ENCODE measurements at regions not wholly inside any gene's neighbourhood (a gene's known extent, or its start where the extent isn't known, plus 50 kb on each side); places are given as distances from the start of the nearest gene placed in this dataset.

GRCh38 chr6:140318408-140318807 is 944.0 kb upstream of the CITED2 start:
- no peaks in the 10 kb centered on the region for H3K9me3 Mint-ChIP-seq
- H3K4me1 Mint-ChIP-seq, result no peaks in the 10 kb centered on the region
- H3K36me3 Mint-ChIP-seq, result no peaks in the 10 kb centered on the region
- H3K4me3 Mint-ChIP-seq, result no peak overlapping the region
- no peak for DNase-seq
- CTCF ChIA-PET, result no interaction called here
- H3K27me3 Mint-ChIP-seq, result no peaks in the 10 kb centered on the region
- no peak overlapping the region for H3K27ac Mint-ChIP-seq

- H3K27ac Mint-ChIP-seq, result no peak overlapping the region
- no peaks in the 10 kb centered on the region for H3K27me3 Mint-ChIP-seq
- CTCF ChIA-PET, result no interaction called here
- H3K4me1 Mint-ChIP-seq, result no peaks in the 10 kb centered on the region
- H3K36me3 Mint-ChIP-seq, result no peaks in the 10 kb centered on the region
- no peak overlapping the region for H3K4me3 Mint-ChIP-seq
- H3K9me3 Mint-ChIP-seq, result no peaks in the 10 kb centered on the region
- no peak for DNase-seq
Observed at GRCh38 chr6:140317950-140318349, 943.5 kb upstream of the CITED2 start.

DNA sequence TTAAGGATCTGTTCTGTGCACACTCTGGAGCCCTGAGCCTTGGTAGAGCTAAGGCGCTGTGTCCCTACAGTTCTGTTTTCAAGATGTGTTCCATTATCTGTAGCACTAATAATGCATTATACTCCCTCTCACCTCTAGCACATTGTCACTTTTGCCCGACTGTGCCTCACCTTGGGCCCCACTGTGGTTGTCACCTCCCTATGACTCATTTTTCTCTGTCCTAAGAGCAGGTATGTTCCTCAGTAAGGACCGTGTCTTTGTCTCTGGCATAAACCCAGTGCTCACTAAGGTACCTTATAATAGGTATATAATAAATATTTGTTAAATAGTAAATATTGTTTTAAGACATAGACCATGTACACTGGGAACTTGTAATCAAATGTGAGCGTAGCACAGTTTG is 942.5 kb upstream of the CITED2 start:
- H3K36me3 Mint-ChIP-seq, result no peaks in the 10 kb centered on the region
- H3K27ac Mint-ChIP-seq, result no peak overlapping the region
- no peak for DNase-seq
- CTCF ChIA-PET, result no interaction called here
- no peak overlapping the region for H3K4me3 Mint-ChIP-seq
- no peaks in the 10 kb centered on the region for H3K9me3 Mint-ChIP-seq
- H3K27me3 Mint-ChIP-seq, result no peaks in the 10 kb centered on the region
- H3K4me1 Mint-ChIP-seq, result no peaks in the 10 kb centered on the region

GRCh38 chr6:140314682-140315081 is 940.2 kb upstream of the CITED2 start:
- H3K27me3 Mint-ChIP-seq, result no peaks in the 10 kb centered on the region
- no peak overlapping the region for H3K27ac Mint-ChIP-seq
- no peak for DNase-seq
- H3K4me3 Mint-ChIP-seq, result no peak overlapping the region
- no peaks in the 10 kb centered on the region for H3K36me3 Mint-ChIP-seq
- CTCF ChIA-PET, result no interaction called here
- H3K9me3 Mint-ChIP-seq, result no peaks in the 10 kb centered on the region
- no peaks in the 10 kb centered on the region for H3K4me1 Mint-ChIP-seq

DNA sequence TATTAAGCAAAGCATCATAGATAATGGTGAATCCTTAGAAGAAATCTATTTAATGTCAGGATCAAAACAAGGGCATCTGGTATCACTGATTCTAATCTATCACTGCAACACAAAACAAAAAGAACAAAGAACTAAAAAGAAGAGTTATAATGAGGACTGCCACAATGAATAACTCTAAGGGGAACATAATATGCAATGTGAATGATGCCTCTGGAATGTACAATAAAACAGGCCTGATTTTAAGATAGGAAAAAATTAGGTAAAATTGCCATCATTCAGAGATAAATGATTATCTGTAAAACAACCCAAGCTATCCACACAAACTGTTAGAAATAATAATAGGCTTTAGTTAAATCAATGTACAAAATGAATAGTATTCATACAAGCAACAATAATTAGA is 936.7 kb upstream of the CITED2 start:
- Mint-ChIP-seq H3K9me3 (no peaks in the 10 kb centered on the region), H3K27ac (no peak overlapping the region), H3K4me1 (no peaks in the 10 kb centered on the region), H3K36me3 (no peaks in the 10 kb centered on the region), H3K27me3 (no peaks in the 10 kb centered on the region), H3K4me3 (no peak overlapping the region)
- DNase-seq, result no peak
- CTCF ChIA-PET, result no interaction called here

DNA sequence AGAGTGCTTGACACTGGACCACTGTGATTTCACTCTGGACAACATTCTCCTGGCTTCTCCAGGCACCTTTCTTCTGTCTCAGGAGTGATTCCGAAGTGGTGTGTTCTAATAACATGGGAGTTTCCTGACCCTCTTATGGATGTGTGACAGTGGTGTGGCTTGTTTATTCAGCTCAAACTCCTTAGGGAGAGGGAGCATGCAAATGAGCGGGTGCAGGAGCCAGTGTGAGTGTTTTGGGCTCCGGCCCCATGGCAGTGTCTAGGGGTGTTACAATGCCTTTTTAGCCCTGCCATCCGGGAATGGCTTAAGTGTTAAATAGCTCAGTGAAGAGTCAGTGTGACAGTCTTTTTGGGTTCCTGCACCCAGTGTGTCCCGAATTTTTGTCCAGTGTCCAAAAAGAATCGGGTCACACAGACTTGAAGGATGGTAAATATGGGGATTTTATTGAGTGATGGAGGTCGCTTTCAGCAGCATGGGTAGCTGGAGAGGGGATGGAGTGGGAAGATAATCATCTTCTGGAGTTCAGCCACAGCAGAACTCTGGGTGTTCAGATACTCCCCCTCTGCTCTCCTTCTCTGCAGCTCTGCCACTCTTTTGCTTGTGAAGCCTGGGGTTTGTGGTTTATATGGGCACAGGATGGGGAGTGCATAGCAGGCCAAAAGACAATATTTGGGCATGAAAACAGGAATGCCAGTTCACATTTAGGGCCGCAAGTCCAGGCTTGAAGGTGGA is 928.9 kb upstream of the CITED2 start:
- Mint-ChIP-seq H3K27me3 (no peaks in the 10 kb centered on the region), H3K4me1 (no peaks in the 10 kb centered on the region), H3K9me3 (no peaks in the 10 kb centered on the region), H3K27ac (no peak overlapping the region), H3K4me3 (no peak overlapping the region), H3K36me3 (no peaks in the 10 kb centered on the region)
- CTCF ChIA-PET, result no interaction called here
- DNase-seq, result no peak

DNA sequence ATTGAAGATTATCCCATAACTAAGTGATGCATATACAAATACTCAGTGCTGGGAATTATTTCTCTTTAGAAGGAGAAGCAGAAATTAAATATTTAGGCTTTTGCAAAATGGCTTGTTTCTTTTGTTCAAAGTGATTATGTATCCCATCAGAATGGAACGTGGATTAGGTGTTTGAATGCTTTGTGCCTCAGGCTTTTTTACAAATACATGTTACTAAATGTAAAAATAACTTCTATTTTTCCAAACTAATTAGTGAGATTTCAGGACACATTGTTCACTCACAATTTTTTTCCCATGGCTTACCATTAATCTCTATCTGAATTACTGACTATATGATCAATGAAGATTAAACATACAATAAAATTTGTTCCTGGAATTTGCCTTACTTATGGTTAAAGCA is 925.9 kb upstream of the CITED2 start:
- Mint-ChIP-seq H3K4me1 (no peaks in the 10 kb centered on the region), H3K36me3 (no peaks in the 10 kb centered on the region), H3K27me3 (no peaks in the 10 kb centered on the region), H3K9me3 (no peaks in the 10 kb centered on the region), H3K4me3 (no peak overlapping the region), H3K27ac (no peak overlapping the region)
- DNase-seq, result no peak
- CTCF ChIA-PET, result no interaction called here

DNA sequence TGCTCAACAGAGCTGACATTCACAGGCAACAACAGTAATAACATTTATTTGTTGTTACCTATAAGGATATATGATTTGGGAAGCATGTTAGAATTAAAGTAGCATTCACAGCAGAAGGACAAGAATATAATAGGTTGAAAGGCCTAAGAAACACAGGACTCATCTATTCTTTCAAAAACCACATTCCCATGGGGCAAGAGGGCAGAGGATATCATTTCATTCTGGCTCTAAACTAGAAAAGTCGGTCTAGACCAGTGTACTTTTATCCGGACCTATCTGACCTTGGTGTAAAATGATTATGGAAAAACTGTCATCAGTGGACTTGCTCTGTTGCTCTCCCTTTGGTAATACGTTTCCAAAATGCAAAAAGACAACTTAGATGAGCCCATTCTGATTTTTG is 914.7 kb upstream of the CITED2 start:
- no peaks in the 10 kb centered on the region for H3K36me3 Mint-ChIP-seq
- no peaks in the 10 kb centered on the region for H3K4me1 Mint-ChIP-seq
- H3K9me3 Mint-ChIP-seq, result no peaks in the 10 kb centered on the region

GRCh38 chr6:140285998-140286690 is 911.7 kb upstream of the CITED2 start:
- no peak overlapping the region for H3K4me3 Mint-ChIP-seq
- CTCF ChIA-PET, result no interaction called here
- H3K4me1 Mint-ChIP-seq, result no peaks in the 10 kb centered on the region
- no peaks in the 10 kb centered on the region for H3K36me3 Mint-ChIP-seq
- no peaks in the 10 kb centered on the region for H3K27me3 Mint-ChIP-seq
- no peak for DNase-seq
- no peaks in the 10 kb centered on the region for H3K9me3 Mint-ChIP-seq
- no peak overlapping the region for H3K27ac Mint-ChIP-seq

More for the DNA sequence above, 914.7 kb upstream of the CITED2 start:
- Mint-ChIP-seq H3K27ac (no peak overlapping the region), H3K4me3 (no peak overlapping the region), H3K27me3 (no peaks in the 10 kb centered on the region)
- no peak for DNase-seq
- CTCF ChIA-PET, result no interaction called here

GRCh38 chr6:140285471-140285870 is 911.0 kb upstream of the CITED2 start:
- CTCF ChIA-PET, result interaction anchor here (0.6 kb wide), 1 partner anchor 11 kb away, joined by 3 read pairs; no protein-coding TSS in a partner anchor
- no peak for DNase-seq
- Mint-ChIP-seq H3K4me3 (no peak overlapping the region), H3K36me3 (no peaks in the 10 kb centered on the region), H3K27ac (no peak overlapping the region), H3K9me3 (no peaks in the 10 kb centered on the region), H3K27me3 (no peaks in the 10 kb centered on the region), H3K4me1 (no peaks in the 10 kb centered on the region)

DNA sequence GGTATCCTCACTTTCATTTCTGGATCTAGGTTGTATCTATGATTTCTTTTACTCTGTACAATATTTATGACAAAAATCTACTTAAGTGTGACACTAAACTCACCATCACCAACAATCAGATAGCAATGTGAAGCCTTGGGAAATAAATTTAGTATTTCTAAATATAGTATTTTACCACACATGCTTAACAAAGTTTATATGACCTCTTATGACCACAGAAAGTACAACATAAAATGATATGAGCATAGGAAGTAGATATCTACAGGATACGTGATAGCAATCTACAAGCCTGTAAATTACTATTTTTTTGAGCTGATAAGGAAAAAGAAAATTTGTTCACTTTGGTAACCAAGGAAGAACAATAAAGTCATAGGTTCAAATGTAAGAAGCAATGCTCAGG is 910.4 kb upstream of the CITED2 start:
- Mint-ChIP-seq H3K4me1 (no peaks in the 10 kb centered on the region), H3K27ac (no peak overlapping the region), H3K27me3 (no peaks in the 10 kb centered on the region), H3K9me3 (no peaks in the 10 kb centered on the region), H3K36me3 (no peaks in the 10 kb centered on the region), H3K4me3 (no peak overlapping the region)
- DNase-seq, result no peak
- CTCF ChIA-PET, result interaction anchor here (0.6 kb wide), 1 partner anchor 12 kb away, joined by 3 read pairs; no protein-coding TSS in a partner anchor

DNA sequence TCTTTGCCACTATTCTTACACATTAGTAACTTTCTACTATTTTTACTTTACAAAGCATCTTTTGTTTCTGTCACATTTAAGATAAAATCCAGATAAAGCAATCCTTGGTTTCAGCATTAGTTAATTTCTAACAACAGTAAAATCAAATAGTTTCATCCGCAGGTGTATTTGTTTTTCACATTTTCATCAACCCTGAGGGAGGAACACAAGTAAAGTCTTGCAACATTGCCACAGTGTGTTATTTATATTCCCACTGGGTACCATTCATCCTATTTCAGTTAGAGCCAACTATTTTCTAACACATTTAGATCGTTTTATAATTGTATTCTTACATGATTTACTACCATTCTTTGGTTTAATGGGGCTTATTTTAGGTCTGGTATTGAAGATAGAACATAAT is 908.7 kb upstream of the CITED2 start:
- H3K4me3 Mint-ChIP-seq, result no peak overlapping the region
- H3K27ac Mint-ChIP-seq, result no peak overlapping the region
- H3K9me3 Mint-ChIP-seq, result no peaks in the 10 kb centered on the region
- no peaks in the 10 kb centered on the region for H3K4me1 Mint-ChIP-seq
- CTCF ChIA-PET, result no interaction called here
- H3K36me3 Mint-ChIP-seq, result no peaks in the 10 kb centered on the region
- H3K27me3 Mint-ChIP-seq, result no peaks in the 10 kb centered on the region
- no peak for DNase-seq

DNA sequence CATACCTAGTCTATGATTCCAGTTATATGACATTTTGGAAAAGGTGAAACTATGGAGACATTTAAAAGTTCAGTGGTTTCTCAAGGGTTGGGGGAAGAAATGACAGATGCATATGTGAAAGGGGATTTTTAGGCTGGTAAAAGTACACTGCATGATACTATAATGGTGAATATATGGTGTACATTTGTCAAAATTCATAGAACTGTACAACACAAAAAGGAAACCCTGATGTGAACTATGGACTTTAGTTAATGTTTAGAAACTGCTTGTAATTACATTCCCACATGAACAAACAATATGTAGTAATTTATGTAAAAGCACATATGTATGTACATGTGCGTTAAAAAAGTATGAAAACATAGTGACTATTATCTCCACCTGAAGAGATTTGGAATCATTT is 907.3 kb upstream of the CITED2 start:
- Mint-ChIP-seq H3K27ac (no peak overlapping the region), H3K4me3 (no peak overlapping the region), H3K36me3 (no peaks in the 10 kb centered on the region), H3K4me1 (no peaks in the 10 kb centered on the region), H3K27me3 (no peaks in the 10 kb centered on the region), H3K9me3 (no peaks in the 10 kb centered on the region)
- no peak for DNase-seq
- CTCF ChIA-PET, result no interaction called here

GRCh38 chr6:140281236-140281635 is 906.8 kb upstream of the CITED2 start:
- Mint-ChIP-seq H3K36me3 (no peaks in the 10 kb centered on the region), H3K4me1 (no peaks in the 10 kb centered on the region), H3K4me3 (no peak overlapping the region), H3K9me3 (no peaks in the 10 kb centered on the region), H3K27ac (no peak overlapping the region), H3K27me3 (no peaks in the 10 kb centered on the region)
- DNase-seq, result no peak
- CTCF ChIA-PET, result no interaction called here

GRCh38 chr6:140276719-140277118 is 902.3 kb upstream of the CITED2 start:
- no peak for DNase-seq
- H3K9me3 Mint-ChIP-seq, result no peaks in the 10 kb centered on the region
- H3K27ac Mint-ChIP-seq, result no peak overlapping the region
- H3K27me3 Mint-ChIP-seq, result no peaks in the 10 kb centered on the region
- no peaks in the 10 kb centered on the region for H3K4me1 Mint-ChIP-seq
- H3K4me3 Mint-ChIP-seq, result no peak overlapping the region
- CTCF ChIA-PET, result no interaction called here
- H3K36me3 Mint-ChIP-seq, result no peaks in the 10 kb centered on the region
